ENCODE measurements at regions not wholly inside any gene's neighbourhood (a gene's known extent, or its start where the extent isn't known, plus 50 kb on each side); places are given as distances from the start of the nearest gene placed in this dataset.

GRCh38 chr4:26020881-26021280, 106.9 kb downstream of the SMIM20 start:
- DNase-seq = no peak

- peak; percentile 28 for DNase-seq
These were observed 107.7 kb downstream of the SMIM20 start for GRCh38 chr4:26021417-26022345.

GRCh38 chr4:26022346-26023202, 108.6 kb downstream of the SMIM20 start:
- DNase-seq = no peak

- DNase-seq = no peak
These were observed 109.4 kb downstream of the SMIM20 start for GRCh38 chr4:26023203-26023972.

- DNase-seq = no peak
These were observed 110.1 kb downstream of the SMIM20 start for GRCh38 chr4:26024079-26024478.

GRCh38 chr4:26028133-26028792, 114.2 kb downstream of the SMIM20 start:
- DNase-seq = no peak

- DNase-seq = peak; percentile 64
These were observed 115.0 kb downstream of the SMIM20 start for GRCh38 chr4:26028793-26029567.

- DNase-seq = no peak
These were observed 115.6 kb downstream of the SMIM20 start for GRCh38 chr4:26029568-26030131.

- no peak for DNase-seq
These were observed 116.2 kb downstream of the SMIM20 start for GRCh38 chr4:26030260-26030667.

GRCh38 chr4:26030780-26031179, 116.8 kb downstream of the SMIM20 start:
- no peak for DNase-seq

GRCh38 chr4:26031704-26032103, 117.7 kb downstream of the SMIM20 start:
- no peak for DNase-seq

GRCh38 chr4:26032142-26032541, 118.1 kb downstream of the SMIM20 start:
- no peak for DNase-seq

GRCh38 chr4:26032630-26033317, 118.8 kb downstream of the SMIM20 start:
- no peak for DNase-seq

GRCh38 chr4:26033389-26033788, 119.4 kb downstream of the SMIM20 start:
- no peak for DNase-seq

- no peak for DNase-seq
These were observed 120.8 kb downstream of the SMIM20 start for GRCh38 chr4:26034849-26035248.

GRCh38 chr4:26035921-26036320, 121.9 kb downstream of the SMIM20 start:
- DNase-seq = no peak

GRCh38 chr4:26039639-26040359, 125.8 kb downstream of the SMIM20 start:
- peak; percentile 66 for DNase-seq

- DNase-seq = no peak
These were observed 130.5 kb downstream of the SMIM20 start for GRCh38 chr4:26044524-26044923.

GRCh38 chr4:26044983-26045382, 131.0 kb downstream of the SMIM20 start:
- no peak for DNase-seq

- DNase-seq = no peak
These were observed 133.8 kb downstream of the SMIM20 start for GRCh38 chr4:26047795-26048194.
